Colonic mucosa (tissue), 4 donors: ENCODE measurements at regions not wholly inside any gene's neighbourhood (a gene's known extent, or its start where the extent isn't known, plus 50 kb on each side); places are given as distances from the start of the nearest gene placed in this dataset.
"Not testable (repeated sequence)": the region's sequence is repeated elsewhere in the genome, so short reads cannot be mapped to it uniquely, and the experiment has no call there.

Source experiments
- DNase-seq: peaks from one replicate; pipeline ENCODE4 v3.0.0-alpha.2; 2020
- H3K27ac ChIP-seq: fragments of 200-600 bp; one replicate; pipeline ENCODE4 v1.8.0; 2021
- H3K27me3 ChIP-seq: fragments of 200-600 bp; one replicate; pipeline ENCODE4 v1.8.0; 2021
- H3K36me3 ChIP-seq: fragments of 200-600 bp; one replicate; pipeline ENCODE4 v1.8.0; 2021
- H3K4me1 ChIP-seq: fragments of 200-600 bp; one replicate; pipeline ENCODE4 v1.8.0; 2021; ENCODE audit warnings: mild to moderate bottlenecking
- H3K4me3 ChIP-seq: fragments of 200-600 bp; one replicate; pipeline ENCODE4 v1.8.0; 2021
- H3K9ac ChIP-seq, 2 donors: one replicate each; pipeline ENCODE4 v1.7.0; 2013; ENCODE audit warnings: control low read depth in 2 of 2, low read depth in 2 of 2, low read length in 2 of 2
- H3K9me3 ChIP-seq: fragments of 200-600 bp; one replicate; pipeline ENCODE4 v1.8.0; 2021
- intact Hi-C: fragments of 100-400 bp; cut with DNase I; formaldehyde crosslinking; loops from one replicate; pipeline ENCODE4 v1.14.1; 2022
- TF ChIP-seq, protein P1 (sequence below): fragments of 200-600 bp; IDR thresholded peaks from one replicate; pipeline ENCODE4 v1.8.0; 2022; ENCODE audit warnings: antibody characterized with exemption, mild to moderate bottlenecking
- donor health status: healthy.
- donor health status: DM: no; HTN: no; CAD: no.
- donor health status: DM: no; HTN: no; CAD: no.

DNA sequence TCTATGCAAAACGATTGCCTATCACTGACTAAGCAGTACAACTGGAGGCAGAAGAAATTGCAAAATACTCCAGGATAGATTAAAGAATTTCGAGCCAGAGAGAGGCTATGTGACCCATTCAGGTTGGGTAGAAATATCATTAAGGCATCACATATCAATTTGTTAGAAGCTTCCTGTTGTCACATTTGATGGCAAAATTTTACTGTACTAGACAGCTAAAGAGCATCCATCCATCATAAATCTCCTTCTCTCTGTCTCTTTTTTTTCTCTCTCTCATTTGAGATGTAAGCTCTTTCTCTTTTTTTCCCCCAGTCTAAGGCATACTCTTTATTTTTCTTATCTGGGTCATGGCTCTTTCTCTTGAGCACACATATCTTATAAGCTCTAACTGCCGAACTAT is 155.7 kb downstream of the EVA1A start:
- Histone ChIP-seq H3K9ac (no peak overlapping the region), H3K27me3 (no peaks in the 10 kb centered on the region), H3K4me3 (no peak overlapping the region), H3K36me3 (no peaks in the 10 kb centered on the region), H3K9me3 (no peaks in the 10 kb centered on the region), H3K4me1 (no peaks in the 10 kb centered on the region), H3K27ac (no peak overlapping the region)
- no peak for DNase-seq
- TF ChIP-seq, protein P1, sequence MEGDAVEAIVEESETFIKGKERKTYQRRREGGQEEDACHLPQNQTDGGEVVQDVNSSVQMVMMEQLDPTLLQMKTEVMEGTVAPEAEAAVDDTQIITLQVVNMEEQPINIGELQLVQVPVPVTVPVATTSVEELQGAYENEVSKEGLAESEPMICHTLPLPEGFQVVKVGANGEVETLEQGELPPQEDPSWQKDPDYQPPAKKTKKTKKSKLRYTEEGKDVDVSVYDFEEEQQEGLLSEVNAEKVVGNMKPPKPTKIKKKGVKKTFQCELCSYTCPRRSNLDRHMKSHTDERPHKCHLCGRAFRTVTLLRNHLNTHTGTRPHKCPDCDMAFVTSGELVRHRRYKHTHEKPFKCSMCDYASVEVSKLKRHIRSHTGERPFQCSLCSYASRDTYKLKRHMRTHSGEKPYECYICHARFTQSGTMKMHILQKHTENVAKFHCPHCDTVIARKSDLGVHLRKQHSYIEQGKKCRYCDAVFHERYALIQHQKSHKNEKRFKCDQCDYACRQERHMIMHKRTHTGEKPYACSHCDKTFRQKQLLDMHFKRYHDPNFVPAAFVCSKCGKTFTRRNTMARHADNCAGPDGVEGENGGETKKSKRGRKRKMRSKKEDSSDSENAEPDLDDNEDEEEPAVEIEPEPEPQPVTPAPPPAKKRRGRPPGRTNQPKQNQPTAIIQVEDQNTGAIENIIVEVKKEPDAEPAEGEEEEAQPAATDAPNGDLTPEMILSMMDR = no peak
- intact Hi-C loops = loop anchor here (2.0 to 10.0 kb wide), 2 partner anchors 340 to 484 kb away; no protein-coding TSS in a partner anchor

DNA sequence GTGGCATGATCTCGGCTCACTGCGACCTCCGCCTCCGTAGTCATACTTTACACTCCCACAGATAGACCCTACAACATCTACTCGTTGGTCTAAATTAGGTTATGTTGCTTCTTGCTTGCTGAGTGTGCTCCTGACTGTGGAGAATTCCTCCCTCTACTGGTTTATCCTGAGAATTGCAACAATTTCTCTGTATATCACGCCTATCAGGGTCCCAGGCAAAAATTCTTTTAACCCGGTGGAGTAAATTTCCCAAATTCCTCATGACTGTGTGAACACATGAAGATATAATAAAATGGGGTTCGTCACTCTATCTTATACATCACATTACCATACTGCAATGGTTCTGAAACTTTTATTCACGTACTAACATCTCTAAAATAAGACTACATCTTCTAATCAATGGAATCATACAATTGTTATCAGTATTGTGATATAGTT is 156.7 kb downstream of the EVA1A start:
- no peaks in the 10 kb centered on the region for H3K27me3 ChIP-seq
- H3K4me3 ChIP-seq = no peak overlapping the region
- no peak for DNase-seq
- H3K36me3 ChIP-seq = no peaks in the 10 kb centered on the region
- no peak overlapping the region for H3K9ac ChIP-seq
- no peaks in the 10 kb centered on the region for H3K4me1 ChIP-seq
- no peaks in the 10 kb centered on the region for H3K9me3 ChIP-seq
- intact Hi-C loops = loop anchor here (2.0 to 10.0 kb wide), 2 partner anchors 339 to 483 kb away; no protein-coding TSS in a partner anchor
- TF ChIP-seq, protein P1 = peak; percentile 58
- H3K27ac ChIP-seq = no peak overlapping the region

DNA sequence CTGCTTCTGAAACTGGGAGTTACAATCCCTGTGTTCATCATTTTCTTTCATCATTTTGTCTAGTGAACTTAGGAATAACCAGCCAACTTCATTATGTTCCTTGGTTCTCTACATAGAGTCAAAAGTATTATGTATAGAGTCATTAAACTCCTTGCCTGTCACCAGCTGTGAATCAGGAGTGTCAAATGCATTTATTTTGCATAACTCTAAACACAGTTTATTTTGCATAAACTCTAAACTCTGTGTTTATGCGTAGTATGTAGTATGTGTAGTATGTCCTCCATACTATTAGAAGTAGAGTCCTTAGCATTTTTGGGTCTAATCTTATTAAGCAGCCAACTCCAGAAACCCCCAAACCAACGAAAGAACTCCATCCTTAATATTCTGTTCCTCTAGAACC is 164.4 kb downstream of the EVA1A start:
- TF ChIP-seq, protein P1 = no peak
- Histone ChIP-seq H3K9ac (no peak overlapping the region), H3K27ac (no peak overlapping the region), H3K4me3 (no peak overlapping the region), H3K27me3 (no peaks in the 10 kb centered on the region), H3K36me3 (no peaks in the 10 kb centered on the region), H3K4me1 (no peaks in the 10 kb centered on the region), H3K9me3 (no peaks in the 10 kb centered on the region)
- DNase-seq = no peak
- intact Hi-C loops = no loop called here

DNA sequence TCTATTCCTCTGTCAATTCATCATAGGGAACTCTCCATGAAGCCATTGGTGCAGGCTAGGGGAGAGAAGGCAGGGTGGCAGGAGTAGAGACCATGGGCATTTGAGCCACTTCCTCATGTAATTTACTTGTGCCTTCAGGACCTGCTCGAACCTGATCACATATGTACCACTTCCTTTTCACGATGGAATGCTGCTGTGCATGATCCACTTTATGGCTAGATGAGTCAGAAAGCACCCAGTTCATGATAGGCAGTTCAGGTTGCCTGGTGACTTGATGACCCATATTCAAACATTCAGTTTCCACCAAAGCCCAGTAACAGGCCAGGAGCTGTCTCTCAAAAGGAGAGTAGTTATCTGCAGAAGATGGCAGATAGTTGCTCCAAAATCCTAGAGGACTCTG is 166.0 kb downstream of the EVA1A start:
- DNase-seq, H3K27me3 ChIP-seq, intact Hi-C loops, H3K9me3 ChIP-seq, H3K36me3 ChIP-seq, H3K4me1 ChIP-seq, H3K27ac ChIP-seq, H3K9ac ChIP-seq, H3K4me3 ChIP-seq: not testable (repeated sequence)

GRCh38 chr2:75390169-75390568 is 170.6 kb downstream of the EVA1A start:
- H3K9me3 ChIP-seq = no peaks in the 10 kb centered on the region
- TF ChIP-seq, protein P1 = no peak
- no peak overlapping the region for H3K4me3 ChIP-seq
- intact Hi-C loops = no loop called here
- no peak for DNase-seq
- H3K4me1 ChIP-seq = no peaks in the 10 kb centered on the region
- no peak overlapping the region for H3K9ac ChIP-seq
- H3K27me3 ChIP-seq = no peaks in the 10 kb centered on the region
- no peak overlapping the region for H3K27ac ChIP-seq
- no peaks in the 10 kb centered on the region for H3K36me3 ChIP-seq

DNA sequence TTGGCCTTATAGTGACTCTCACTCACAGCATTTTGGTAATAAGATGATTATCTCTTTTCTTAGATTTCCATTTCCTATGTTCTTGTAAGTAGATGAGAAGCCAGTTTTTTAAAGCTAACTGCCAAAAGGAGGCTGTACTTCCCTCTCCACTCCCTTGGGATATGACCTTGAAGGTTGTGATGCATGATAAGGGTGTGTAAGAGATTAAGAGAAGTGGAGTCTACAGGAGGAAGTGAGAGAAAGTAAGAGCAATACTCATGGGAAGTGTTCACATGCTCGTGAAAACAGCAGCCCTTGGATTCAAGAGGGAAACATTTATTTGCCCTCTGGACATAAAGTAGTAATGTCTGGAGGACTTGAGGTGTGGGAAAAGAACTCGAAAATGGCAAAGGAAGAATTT is 171.5 kb downstream of the EVA1A start:
- Histone ChIP-seq H3K36me3 (no peaks in the 10 kb centered on the region), H3K9me3 (no peaks in the 10 kb centered on the region), H3K27me3 (no peaks in the 10 kb centered on the region), H3K4me1 (no peaks in the 10 kb centered on the region), H3K27ac (no peak overlapping the region), H3K4me3 (no peak overlapping the region), H3K9ac (no peak overlapping the region)
- no peak for DNase-seq
- intact Hi-C loops = no loop called here
- TF ChIP-seq, protein P1 = no peak
